HG02798 (cell line): ENCODE measurements at regions not wholly inside any gene's neighbourhood (a gene's known extent, or its start where the extent isn't known, plus 50 kb on each side); places are given as distances from the start of the nearest gene placed in this dataset.
A peak's percentile ranks its signal among the peaks of the same experiment; 100 is the strongest.

ENCODE experiments used
- ATAC-seq: cut with Tn5 transposase; IDR thresholded peaks from one replicate; pipeline ENCODE4 v1.9.1; 2021; ENCODE audit warnings: mild to moderate bottlenecking; ENCODE audit not compliant: unreplicated experiment, poor library complexity

- no peak for ATAC-seq
Observed at GRCh38 chr9:23941051-23941450, 115.0 kb upstream of the ELAVL2 start.

DNA sequence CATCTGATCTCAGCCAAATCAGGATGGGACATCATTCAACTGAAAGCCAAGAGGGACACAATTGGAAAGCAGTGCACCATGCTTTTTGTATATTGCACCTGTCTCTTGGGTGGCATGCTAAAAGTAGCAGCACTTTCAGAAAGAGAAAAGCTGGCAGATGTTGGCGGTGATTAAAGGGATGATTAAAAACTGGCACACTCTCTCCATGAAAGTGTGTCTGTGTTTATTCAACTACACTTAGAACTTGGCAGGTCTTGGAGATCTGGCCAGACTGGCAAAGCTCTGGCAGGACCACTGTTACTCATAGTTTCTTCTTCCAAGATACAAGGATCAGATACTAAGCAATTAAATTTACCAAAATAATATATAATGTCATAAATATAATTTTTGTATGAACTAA lies 112.9 kb upstream of the ELAVL2 start:
- ATAC-seq, result no peak

- ATAC-seq, result no peak
Observed at GRCh38 chr9:23934291-23934906, 108.4 kb upstream of the ELAVL2 start.

DNA sequence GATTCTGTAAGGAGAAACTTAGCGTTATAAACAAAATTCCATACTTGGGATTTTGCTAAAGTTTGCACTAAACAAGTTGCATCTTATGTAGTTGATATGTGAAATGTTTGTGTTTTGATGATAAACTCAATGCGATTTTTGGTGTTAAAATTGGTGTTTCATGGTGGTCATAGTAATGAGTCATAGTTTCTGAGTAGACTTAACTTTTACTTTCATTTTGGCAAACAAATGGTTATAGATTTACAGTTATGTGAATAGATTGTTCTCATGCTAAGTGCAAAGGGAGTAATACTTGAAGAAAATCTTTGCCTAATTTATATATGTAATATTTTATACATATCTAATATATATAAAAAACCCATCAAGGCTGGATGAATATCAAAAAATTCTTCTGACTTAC lies 107.3 kb upstream of the ELAVL2 start:
- no peak for ATAC-seq

DNA sequence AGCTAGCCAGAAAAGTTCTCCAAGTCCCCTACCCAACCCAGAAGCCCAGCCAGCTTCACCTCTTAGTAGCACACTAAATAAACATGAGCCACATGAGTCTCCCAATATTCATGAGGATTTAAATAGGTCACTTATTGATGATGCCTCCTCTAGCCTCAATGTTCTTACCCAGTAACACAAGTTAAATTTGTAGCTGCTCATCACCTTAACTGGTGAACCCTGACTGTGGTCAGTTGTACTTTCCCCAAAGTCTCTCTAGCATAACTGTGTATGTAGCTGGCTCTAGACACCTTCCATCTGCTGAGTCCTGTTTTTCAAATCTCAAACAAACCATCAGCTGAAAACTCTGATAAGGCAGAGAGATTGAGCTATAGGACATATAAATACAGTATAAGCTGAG lies 100.3 kb upstream of the ELAVL2 start:
- ATAC-seq, result peak; percentile 40

DNA sequence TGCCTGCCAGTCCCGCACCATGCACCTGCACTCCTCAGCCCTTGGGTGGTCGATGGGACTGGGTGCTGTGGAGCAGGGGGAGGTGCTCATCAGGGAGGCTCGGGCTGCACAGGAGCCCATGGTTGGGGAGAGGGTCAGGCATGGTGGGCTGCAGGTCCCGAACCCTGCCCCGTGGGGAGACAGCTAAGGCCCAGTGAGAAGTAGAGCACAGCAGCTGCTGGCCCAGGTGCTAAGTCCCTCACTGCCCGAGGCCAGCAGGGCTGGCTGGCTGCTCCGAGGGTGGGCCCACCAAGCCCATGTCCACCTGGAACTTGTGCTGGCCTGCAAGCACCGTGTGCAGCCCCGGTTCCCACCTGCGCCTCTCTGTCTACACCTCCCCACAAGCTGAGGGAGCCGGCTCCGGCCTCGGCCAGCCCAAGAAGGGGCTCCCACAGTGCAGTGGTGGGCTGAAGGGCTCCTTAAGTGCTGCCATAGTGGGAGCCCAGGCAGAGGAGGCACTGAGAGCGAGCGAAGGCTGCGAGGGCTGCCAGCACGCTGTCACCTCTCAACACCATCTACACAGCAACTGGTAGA lies 88.5 kb upstream of the ELAVL2 start:
- ATAC-seq, result no peak

DNA sequence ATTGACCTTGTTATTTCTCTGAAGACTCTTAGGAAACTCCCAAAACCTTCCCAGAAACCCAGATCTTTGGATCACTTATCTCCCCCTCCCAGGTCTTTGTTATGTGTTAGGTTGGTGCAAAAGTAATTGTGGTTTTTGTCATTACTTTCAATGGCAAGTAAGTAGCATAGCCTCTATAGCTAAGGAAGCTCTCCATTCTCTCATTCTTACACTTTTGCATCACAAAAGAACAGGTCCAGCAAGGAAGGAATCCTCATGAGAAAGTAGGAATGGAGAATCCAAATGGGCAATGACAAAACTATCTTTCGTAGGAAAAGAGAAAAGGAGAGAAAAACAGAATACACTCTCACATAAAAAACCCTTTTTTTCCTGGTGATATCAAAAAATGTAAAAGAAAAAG lies 81.3 kb upstream of the ELAVL2 start:
- ATAC-seq, result no peak

DNA sequence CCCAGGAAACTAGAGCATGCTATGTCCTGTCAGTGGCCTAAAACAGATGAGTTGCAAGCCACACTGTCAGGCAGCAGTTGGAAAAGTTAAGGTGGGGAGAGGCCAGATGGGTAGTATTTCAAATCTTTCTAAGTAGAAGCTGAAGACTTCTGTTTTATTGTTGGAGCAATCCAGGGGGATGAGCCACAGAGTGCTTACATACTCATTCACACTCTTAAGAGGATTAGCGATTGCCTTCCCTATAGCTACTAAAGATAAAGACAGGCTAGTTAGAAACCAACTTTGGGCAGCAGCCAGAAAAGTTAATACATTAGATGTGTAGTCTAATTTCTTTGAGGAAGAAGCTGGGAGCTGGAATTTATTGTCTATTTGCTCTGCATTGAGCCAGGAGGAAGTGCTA lies 61.7 kb upstream of the ELAVL2 start:
- ATAC-seq, result no peak
